ENCODE measurements at regions not wholly inside any gene's neighbourhood (a gene's known extent, or its start where the extent isn't known, plus 50 kb on each side); places are given as distances from the start of the nearest gene placed in this dataset.
"Not testable (repeated sequence)": the region's sequence is repeated elsewhere in the genome, so short reads cannot be mapped to it uniquely, and the experiment has no call there.

- 82 to 90% (median 88%) methylated on average over 1 of the region's 1 CpG for WGBS, 3 donors
These were observed 947.1 kb upstream of the HS3ST1 start for GRCh38 chr4:12375805-12376204.

GRCh38 chr4:12365869-12366268 is 937.2 kb upstream of the HS3ST1 start:
- H3K9me3 ChIP-seq; H3K36me3 ChIP-seq (ENCODE audit: insufficient read depth in 1 of 2, low read depth in 1 of 2); intact Hi-C loops (cut with DNase I); H3K4me3 ChIP-seq; ATAC-seq; H3K27ac ChIP-seq; H3K4me1 ChIP-seq; H3K27me3 ChIP-seq (ENCODE audit: insufficient read depth in 3 of 3, low read length in 2 of 3): not testable (repeated sequence)
- 60 to 67% (median 66%) methylated on average over 7 of the region's 7 CpGs for WGBS, 3 donors
- DNase-seq: peak in 1 of 2 donors; percentile 51

More at GRCh38 chr4:12375805-12376204, 947.1 kb upstream of the HS3ST1 start:
- TF ChIP-seq CTCF (IDR thresholded peaks at IDR 0.05): no peak
- no peaks in the 10 kb centered on the region for H3K27me3 ChIP-seq (ENCODE audit: insufficient read depth in 3 of 3, low read length in 2 of 3)
- no peaks in the 10 kb centered on the region for H3K4me1 ChIP-seq
- ATAC-seq (no peak), DNase-seq (no peak)
- no peaks in the 10 kb centered on the region for H3K9me3 ChIP-seq
- H3K36me3 ChIP-seq (ENCODE audit: insufficient read depth in 1 of 2, low read depth in 1 of 2): no peaks in the 10 kb centered on the region
- no peak overlapping the region for H3K27ac ChIP-seq
- no peak overlapping the region for H3K4me3 ChIP-seq
- intact Hi-C loops (cut with DNase I): no loop called here

- DNase-seq (no peak), ATAC-seq (no peak)
- Histone ChIP-seq H3K4me3 (no peak overlapping the region), H3K9me3 (no peaks in the 10 kb centered on the region), H3K36me3 (ENCODE audit: insufficient read depth in 1 of 2, low read depth in 1 of 2) (no peaks in the 10 kb centered on the region), H3K4me1 (no peaks in the 10 kb centered on the region), H3K27me3 (ENCODE audit: insufficient read depth in 3 of 3, low read length in 2 of 3) (no peaks in the 10 kb centered on the region), H3K27ac (no peak overlapping the region)
- intact Hi-C loops (cut with DNase I): no loop called here
- TF ChIP-seq CTCF (IDR thresholded peaks at IDR 0.05): no peak
- 81 to 96% (median 90%) methylated on average over 1 of the region's 1 CpG for WGBS, 3 donors
These were observed 931.7 kb upstream of the HS3ST1 start for GRCh38 chr4:12360391-12360790.

GRCh38 chr4:12359420-12359819 is 930.7 kb upstream of the HS3ST1 start:
- H3K4me1 ChIP-seq: no peaks in the 10 kb centered on the region
- 45 to 54% (median 46%) methylated on average over 3 of the region's 3 CpGs for WGBS, 3 donors
- no peak for ATAC-seq
- H3K4me3 ChIP-seq: no peak overlapping the region
- no peaks in the 10 kb centered on the region for H3K36me3 ChIP-seq (ENCODE audit: insufficient read depth in 1 of 2, low read depth in 1 of 2)
- H3K27me3 ChIP-seq (ENCODE audit: insufficient read depth in 3 of 3, low read length in 2 of 3): no peaks in the 10 kb centered on the region
- DNase-seq: no peak
- no peak overlapping the region for H3K27ac ChIP-seq
- no peaks in the 10 kb centered on the region for H3K9me3 ChIP-seq
- TF ChIP-seq CTCF (IDR thresholded peaks at IDR 0.05): no peak
- intact Hi-C loops (cut with DNase I): no loop called here

GRCh38 chr4:12333083-12333482 is 904.4 kb upstream of the HS3ST1 start:
- ATAC-seq; H3K27ac ChIP-seq; H3K4me1 ChIP-seq; H3K27me3 ChIP-seq (ENCODE audit: insufficient read depth in 3 of 3, low read length in 2 of 3); intact Hi-C loops (cut with DNase I); H3K9me3 ChIP-seq; H3K36me3 ChIP-seq (ENCODE audit: insufficient read depth in 1 of 2, low read depth in 1 of 2); H3K4me3 ChIP-seq; DNase-seq: not testable (repeated sequence)
- 34 to 60% (median 36%) methylated on average over 2 of the region's 2 CpGs for WGBS, 3 donors

GRCh38 chr4:12324965-12325364 is 896.3 kb upstream of the HS3ST1 start:
- no peak for TF ChIP-seq CTCF (IDR thresholded peaks at IDR 0.05)
- Histone ChIP-seq H3K36me3 (ENCODE audit: insufficient read depth in 1 of 2, low read depth in 1 of 2) (no peaks in the 10 kb centered on the region), H3K27me3 (ENCODE audit: insufficient read depth in 3 of 3, low read length in 2 of 3) (no peaks in the 10 kb centered on the region), H3K4me3 (no peak overlapping the region), H3K27ac (no peak overlapping the region), H3K9me3 (no peaks in the 10 kb centered on the region), H3K4me1 (no peaks in the 10 kb centered on the region)
- DNase-seq (no peak), ATAC-seq (no peak)
- intact Hi-C loops (cut with DNase I): no loop called here
- WGBS, 3 donors: 77 to 79% (median 79%) methylated on average over 1 of the region's 1 CpG
